GM21360 (cell line): ENCODE measurements at regions not wholly inside any gene's neighbourhood (a gene's known extent, or its start where the extent isn't known, plus 50 kb on each side); places are given as distances from the start of the nearest gene placed in this dataset.
"Not testable (repeated sequence)": the region's sequence is repeated elsewhere in the genome, so short reads cannot be mapped to it uniquely, and the experiment has no call there.

ENCODE experiments used
- ATAC-seq: cut with Tn5 transposase; IDR thresholded peaks from one replicate; pipeline ENCODE4 v1.9.1; 2021; ENCODE audit warnings: mild to moderate bottlenecking, moderate library complexity; ENCODE audit not compliant: unreplicated experiment

GRCh38 chr5:27234916-27235315, 196.5 kb upstream of the CDH9 start:
- no peak for ATAC-seq

- ATAC-seq: no peak
Observed at GRCh38 chr5:27221410-27221809, 183.0 kb upstream of the CDH9 start.

- no peak for ATAC-seq
Observed at GRCh38 chr5:27220752-27221151, 182.4 kb upstream of the CDH9 start.

DNA sequence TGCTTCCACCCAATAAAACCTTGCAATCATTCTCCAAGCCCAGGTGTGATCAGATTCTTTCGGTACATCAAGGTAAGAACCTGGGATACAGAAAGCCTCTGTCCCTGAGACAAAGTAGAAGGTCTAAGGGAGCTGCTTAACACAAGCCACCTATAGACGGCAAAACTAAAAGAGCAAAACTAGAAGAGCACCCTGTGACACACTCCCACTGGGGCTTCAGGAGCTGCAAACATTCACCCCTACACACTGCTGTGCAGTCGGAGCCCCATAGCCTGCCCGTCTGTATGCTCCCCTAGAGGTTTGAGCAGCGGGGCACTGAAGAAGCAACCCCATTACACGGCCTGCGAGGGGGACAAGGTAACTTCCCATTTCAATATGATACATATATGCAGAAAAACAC, 179.6 kb upstream of the CDH9 start:
- ATAC-seq: no peak

DNA sequence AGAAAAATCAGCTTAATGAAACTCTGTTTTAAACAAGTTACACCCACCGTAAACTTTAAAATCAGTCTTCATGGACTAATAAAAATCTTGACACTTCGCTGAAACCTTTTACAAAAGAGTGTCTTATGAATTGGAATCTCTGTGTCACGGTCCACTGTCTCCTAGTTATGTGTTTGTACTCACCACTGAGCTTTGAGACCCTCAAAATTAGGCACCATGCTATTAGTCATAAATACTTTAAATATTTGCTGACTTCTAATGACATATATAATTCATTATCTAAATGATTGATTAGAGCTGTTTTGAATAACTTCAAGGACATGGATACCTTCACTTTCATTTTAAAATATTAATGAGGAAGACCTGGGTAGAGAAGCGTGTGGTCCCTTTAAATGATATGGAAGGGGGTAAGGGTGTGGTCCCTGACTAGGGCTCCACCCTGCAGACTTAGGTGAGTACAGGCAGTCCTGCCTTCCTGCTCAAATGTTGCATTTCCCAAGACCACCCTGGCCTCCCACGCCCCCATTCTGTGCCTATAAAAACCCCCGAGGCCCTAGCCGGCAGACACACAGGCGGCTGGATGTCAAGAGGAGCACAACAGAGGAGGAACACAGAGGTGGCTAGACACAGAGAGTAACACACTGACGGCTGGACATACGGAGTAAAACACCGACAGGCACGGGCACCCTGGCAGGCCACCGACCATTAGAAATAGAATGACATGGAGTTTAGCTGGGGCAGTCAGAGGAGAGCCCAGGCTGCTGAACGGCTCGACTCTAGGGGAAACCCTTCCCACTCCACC, 179.0 kb upstream of the CDH9 start:
- no peak for ATAC-seq

DNA sequence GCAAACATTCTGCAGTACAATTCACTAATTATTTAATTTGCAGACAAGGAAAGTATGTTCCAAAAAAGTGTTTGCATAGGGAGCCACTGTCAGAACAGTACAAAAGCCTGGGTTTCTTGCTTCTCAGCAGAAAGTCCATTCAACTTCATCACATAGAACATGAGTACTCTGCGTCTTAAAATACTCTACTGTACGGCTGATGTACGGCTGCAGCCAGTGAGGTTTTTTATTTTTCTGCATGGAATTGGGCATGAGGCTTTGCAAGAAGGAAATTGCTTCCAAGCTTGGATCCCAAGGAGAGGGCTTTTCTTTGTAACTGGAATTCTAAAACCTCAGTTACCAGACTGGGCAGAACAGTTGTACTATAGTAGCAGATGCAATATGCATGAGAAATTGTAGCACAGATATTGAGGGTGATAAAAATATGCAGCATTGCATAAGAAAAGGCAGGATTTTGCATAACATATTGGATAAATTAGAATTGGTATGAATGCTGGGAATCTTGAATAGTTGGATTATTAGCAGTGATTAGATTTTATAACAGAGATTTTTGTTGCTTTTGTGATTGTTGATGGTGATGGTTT, 178.1 kb upstream of the CDH9 start:
- no peak for ATAC-seq

DNA sequence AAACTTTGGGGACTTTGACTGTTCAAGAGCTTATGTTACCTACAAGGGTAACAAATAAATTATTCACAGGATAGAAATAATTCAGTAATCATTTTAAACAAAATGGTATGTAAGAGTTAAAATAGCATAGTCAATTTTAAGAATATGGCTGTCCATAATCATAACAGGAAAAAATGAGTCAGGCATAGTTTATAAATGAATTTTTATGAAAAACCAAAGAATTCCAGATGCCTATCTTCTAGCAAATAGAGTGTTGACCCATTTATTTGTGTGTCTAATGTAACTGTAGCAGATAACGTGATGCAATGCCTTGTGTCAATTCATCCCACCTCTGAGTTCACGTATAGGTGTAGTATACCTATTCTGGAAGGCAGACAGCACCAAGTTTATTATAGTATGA, 169.7 kb upstream of the CDH9 start:
- no peak for ATAC-seq

DNA sequence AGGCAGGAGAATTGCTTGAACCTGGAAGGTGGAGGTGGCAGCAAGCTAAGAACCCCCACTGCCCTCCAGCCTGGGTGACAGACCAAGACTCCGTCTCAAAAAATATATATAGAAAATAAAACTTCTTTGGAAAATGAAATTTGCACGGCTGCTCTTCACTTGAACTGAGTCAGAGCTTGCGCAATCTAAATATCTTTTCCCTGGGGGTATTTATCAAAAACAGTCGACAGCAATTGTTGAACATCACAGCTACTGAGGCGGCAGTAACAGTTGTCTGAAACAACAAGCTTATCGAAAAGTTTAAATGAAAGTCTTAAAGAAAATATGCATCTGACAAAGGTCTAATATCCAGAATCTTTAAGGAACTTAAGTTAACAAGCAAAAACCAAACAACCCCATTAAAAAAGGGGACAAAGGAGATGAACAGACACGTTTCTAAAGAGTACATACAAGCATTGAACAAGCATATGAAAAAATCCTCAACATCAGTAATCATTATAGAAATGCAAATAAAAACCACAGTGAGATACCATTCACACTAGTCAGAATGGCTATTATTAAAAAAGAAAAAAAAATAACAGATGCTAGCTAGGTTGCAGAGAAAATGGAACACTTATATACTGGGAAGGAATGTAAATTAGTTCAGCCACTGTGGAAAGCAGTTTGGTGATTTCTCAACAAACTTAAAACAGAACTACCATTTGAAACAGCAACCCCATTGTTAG, 153.6 kb upstream of the CDH9 start:
- ATAC-seq: no peak

DNA sequence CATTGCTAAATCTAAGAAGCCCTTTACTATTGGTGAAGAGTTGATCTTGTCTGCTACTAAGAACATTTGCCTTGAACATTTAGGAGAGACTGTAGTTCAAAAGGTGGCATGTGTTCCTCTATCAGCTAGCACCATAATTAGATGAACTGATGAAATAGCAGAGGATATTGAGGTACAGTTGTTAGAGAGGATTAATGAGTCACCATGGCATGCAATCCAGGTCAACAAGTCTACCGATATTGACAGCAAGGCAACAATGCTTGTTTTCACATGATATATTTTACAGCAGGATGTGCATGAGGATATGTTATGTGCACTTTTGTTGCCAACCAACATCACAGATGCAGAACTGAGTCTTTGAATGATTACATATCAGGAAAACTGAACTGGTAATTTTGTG, 134.3 kb upstream of the CDH9 start:
- ATAC-seq: no peak

- ATAC-seq: no peak
Observed at GRCh38 chr5:27171761-27172261, 133.4 kb upstream of the CDH9 start.

DNA sequence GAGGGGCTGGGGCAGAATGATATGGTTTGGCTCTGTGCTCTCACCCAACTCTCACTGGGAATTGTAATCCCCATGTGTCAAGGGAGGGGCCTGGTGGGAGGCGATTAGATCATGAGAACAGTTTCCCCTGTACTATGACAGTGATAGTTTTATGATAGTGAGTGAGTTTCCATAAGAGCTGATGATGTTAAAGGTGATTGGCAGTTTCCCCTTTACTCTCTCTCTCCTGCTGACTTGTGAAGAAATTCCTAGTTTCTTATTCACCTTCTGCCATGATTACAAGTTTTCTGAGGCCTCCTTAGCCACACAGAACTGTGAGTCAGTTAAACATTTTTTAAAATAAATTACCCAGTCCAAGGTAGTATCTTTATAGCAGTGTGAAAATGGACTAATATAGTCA, 120.4 kb upstream of the CDH9 start:
- ATAC-seq: no peak

GRCh38 chr5:27158171-27158570, 119.8 kb upstream of the CDH9 start:
- no peak for ATAC-seq

DNA sequence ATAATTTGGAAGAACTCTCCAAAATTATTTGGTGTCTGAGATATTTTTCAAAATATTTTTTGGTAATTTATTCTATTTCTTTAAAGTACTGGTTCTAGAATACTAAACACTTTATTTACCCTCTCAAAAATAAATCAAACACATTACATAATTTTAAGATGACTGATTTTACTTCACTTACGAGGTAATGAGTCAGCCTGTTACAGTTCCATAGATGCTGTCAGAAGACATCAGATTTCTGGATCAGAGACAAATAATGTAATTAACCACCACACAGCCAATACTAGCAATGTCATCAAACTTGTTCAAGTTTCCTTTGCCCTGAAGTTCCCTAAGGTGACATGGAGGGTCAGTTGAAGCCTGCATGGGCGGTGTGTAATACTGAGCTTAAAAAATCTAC, 106.1 kb upstream of the CDH9 start:
- ATAC-seq: no peak

DNA sequence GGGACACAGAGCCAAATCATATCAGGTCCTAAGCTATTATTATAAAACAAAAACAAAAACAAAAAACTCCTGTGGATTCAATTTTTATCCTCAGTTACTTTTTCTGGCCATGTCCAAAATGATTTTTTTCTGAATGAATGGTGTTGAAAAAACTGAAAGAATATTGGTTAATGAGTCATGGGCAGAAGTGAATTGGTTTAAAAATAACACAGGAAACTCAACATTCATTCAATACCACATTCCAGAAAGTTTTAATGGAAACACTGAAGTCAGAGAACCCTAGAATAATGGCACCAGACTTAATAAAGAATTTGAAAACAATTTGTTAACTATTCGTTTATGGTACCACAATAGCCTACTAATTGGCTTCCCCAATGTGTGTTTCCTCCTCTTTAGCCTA, 102.4 kb upstream of the CDH9 start:
- ATAC-seq: no peak

- ATAC-seq: no peak
Observed at GRCh38 chr5:27130587-27130986, 92.2 kb upstream of the CDH9 start.

DNA sequence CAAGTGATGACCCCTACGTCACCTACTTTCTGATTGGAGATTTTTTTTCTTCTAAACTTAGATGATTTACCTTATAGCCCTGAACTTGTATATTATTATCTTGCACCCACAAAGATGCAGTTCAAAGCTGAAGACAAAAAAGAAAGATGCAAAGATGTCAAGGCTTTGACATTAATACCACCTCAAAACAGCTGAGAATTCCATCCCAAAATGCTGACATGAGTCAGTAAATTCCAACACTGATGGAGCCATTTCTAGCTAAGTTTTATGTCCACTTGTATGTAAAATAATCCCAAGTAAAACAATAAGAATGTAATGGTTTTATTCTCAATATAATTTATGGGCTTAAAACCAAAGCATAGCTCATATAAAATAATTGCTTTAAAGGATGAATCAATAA, 91.5 kb upstream of the CDH9 start:
- ATAC-seq: no peak

DNA sequence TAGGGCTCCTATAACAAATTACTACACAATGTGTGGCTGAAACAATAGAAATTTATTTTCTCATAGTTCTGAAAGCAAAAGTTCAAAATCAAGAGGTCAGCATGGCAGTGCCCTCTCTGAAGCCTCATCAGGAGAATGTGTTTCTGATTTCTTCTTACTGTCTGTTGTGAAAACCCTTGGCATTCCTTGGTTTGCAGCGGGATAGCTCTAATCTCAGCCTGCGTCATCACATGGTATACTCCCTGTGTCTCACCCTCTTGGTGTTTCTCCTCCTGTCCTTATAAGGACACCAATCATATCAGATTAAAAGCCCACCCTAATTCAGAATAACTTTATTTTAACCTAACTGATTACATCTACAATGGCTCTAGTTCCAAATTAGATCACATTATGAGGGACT, 87.5 kb upstream of the CDH9 start:
- ATAC-seq: no peak

DNA sequence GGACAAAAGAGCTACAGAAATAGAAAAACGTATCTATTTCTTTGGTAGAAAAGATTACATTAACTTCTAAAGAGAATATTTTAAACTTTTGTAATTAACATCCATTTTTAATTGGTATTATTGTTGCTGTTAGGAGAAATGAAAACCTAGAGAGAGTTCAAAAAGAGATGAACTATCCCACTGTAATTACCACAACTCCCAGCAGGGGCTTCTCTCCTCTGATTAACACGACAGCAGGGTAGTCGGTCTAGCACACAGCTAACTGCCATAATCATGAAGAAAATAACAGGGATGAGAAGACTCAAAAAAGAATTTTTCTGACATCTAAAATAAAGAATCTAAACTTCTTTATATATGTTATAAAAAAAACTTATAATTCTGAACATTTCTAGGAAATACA, 86.2 kb upstream of the CDH9 start:
- no peak for ATAC-seq

DNA sequence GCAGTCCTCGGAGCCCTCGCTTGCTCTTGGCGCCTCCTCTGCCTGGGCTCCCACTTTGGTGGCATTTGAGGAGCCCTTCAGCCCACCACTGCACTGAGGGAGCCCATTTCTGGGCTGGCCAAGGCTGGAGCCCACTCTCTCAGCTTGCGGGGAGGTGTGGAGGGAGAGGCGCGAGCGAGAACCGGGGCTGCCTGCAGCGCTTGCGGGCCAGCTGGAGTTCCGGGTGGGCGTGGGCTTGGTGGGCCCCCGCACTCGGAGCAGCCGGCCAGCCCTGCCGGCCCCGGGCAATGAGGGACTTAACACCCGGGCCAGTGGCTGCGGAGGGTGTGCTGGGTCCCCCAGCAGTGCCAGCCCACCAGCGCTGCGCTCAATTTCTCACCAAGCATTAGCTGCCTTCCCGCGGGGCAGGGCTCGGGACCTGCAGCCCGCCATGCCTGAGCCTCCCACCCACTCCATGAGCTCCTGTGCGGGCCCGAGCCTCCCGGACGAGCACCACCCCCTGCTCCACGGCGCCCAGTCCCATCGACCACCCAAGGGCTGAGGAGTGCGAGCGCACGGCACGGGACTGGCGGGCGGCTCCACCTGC, 81.4 kb upstream of the CDH9 start:
- not testable (repeated sequence) for ATAC-seq

DNA sequence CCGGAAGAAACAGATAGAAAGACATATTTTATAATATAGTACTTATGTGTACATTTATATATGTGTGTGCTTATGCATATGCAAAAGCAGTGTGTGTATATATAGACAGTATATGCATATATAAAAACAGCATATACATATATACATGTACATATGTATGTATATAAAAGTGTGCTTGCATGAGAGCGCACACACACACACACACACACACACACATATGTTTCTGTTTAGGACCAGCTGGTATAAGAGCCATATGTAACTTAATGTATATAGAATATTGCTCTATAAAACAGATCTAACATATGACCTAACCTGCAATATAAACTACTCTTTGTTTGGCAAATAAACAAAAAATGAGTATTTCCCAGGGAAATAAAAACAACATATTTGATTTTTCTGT, 65.1 kb upstream of the CDH9 start:
- ATAC-seq: no peak

DNA sequence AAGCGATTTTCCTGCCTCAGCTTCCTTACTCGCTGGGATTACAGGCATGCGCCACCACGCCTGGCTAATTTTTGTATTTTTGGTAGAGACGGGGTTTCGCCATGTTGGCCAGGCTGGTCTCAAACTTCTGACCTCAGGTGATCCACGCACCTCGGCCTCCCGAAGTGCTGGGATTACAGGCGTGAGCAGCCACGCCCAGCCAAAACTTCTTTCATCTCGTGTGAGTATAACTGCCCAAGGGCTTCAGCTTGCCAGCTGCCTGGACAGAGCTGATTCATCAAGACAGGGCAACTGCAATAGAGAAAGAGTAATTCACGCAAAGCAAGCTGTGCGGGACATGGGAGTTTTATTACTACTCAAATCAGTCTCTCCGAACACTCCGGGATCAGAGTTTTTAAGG, 57.4 kb upstream of the CDH9 start:
- ATAC-seq: not testable (repeated sequence)

- ATAC-seq: no peak
Observed at GRCh38 chr5:27093279-27093678, 54.9 kb upstream of the CDH9 start.
